Left forelimb (tissue), 1 donor: ENCODE measurements at regions not wholly inside any gene's neighbourhood (a gene's known extent, or its start where the extent isn't known, plus 50 kb on each side); places are given as distances from the start of the nearest gene placed in this dataset.

Source experiments
- DNase-seq: peaks from one replicate; pipeline ENCODE4 v3.0.0-alpha.2; 2018; ENCODE audit warnings: low spot score

DNA sequence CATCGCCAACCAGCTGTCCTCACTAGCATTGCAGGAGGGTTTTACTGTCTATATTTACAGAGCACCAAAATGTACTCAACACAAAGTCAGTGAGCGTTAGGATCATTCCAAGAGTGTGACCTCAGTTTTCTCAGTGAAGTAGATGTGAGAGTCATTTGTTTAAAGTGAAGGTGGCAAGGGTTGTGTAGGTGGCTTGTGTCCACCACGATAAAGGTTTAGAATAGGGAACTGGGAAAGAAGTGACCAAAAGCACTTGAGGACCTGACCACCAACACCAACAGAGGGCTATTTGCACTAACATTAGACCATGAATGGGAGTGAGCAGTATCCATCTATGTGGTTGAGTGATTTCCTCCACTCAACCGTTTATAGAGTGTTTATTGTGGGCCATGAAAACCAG lies 152.5 kb upstream of the POU2AF2 start:
- no peak for DNase-seq

DNA sequence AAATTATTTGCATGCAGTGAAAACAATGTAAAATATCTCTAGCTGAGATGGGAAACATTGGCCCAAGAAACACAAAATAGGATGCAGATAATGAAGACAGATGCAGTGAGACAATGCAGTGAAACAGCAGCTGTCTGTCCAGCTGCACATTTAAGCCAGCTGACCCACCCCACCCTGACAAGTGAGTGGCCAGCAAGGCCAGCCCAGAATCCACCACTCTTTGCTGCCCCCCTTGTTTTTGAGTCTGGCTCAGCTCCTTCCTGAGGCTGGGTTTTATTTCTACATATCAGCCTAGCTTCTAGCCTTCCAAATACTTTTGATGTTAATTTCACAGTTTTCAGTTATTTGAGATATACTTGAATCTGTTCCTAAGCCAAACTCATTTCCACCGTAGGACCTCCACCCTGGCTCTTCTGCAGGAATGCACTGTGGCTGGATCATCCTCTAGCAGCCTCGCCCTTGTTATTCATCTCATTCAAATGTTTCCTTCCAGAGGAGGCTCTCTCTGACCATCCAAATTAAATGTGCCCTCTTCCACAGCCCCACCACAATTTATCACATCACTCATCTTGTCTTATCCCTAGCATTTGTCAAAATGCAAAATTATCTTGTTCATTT lies 154.1 kb upstream of the POU2AF2 start:
- no peak for DNase-seq

DNA sequence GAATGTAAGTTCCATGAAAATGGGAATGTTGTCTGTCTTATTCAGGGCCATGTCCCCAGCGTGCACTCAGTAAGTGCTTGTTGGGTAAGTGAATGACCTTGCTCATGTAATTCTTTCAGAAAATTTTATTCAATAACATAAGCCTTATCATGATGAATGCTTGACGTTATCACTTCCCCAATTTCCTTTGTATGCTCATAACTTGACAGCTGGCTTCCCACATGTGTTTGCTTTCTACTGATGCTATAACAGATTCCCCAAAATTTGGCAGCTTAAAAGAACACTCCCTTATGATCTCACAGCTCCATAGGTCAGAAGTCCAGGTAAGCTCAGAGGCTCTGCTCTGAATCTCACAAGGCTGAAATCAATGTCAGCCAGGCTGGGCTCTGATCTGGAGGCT lies 155.8 kb upstream of the POU2AF2 start:
- no peak for DNase-seq

DNA sequence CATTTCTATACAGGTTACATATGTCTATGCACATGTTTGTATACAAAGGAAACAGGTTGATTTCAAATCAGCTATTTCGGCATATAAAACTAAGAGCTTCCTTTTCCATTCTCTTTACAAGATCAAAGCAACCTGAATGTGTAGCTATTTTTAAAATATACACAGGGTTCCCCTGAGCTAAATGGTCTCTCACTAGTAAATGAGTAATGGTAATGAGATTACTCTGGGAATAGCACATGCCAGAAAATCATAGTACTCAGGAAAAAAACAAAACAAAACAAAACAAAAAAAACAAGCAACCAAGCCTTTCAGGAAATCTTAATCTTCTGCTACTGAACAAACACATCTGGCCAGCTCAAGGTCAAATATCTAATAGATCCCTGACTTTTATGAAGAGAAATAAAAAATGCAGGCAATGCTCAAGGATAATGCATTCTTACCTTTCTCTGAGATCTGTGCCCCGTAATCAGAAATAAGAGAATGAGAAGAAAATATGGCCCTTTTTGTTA lies 156.6 kb upstream of the POU2AF2 start:
- DNase-seq, result no peak

DNA sequence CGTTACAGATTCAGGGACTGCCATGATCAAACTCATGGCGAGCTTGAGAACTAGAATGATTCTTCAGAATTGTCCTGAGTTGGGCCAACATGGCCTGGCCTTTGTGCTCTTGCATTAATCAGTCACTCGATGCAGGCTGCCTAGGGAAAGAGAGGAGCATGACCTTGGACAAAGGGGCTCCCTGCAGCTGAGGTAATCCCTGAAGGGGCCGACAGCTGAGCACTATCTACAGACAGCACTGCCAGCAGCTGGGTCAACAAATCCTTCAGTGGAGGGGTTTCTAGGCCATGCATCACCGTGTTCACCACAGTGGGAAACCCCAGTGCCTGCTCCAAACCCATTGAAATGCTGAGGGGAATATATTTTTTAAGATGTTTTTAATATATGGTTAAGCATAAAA lies 159.5 kb upstream of the POU2AF2 start:
- no peak for DNase-seq

DNA sequence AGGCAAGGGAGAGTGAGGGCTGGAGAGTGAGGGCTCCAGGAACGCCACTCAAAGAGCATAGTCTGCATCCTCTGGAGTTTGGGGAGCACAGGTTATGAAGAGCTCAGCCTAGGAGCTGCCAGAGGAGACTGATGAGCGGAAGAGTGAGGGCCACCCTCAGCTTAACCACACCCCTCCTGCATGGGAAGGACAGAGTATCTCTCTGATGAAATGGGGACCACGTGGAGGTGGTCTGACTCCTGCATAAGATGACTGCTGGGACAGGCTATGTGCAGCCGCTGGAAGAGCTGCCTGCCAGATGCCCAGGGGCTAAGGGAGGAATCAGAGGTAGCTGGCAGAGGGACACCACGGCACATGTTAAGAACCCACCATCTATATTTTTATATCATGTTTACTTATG lies 162.9 kb upstream of the POU2AF2 start:
- no peak for DNase-seq

DNA sequence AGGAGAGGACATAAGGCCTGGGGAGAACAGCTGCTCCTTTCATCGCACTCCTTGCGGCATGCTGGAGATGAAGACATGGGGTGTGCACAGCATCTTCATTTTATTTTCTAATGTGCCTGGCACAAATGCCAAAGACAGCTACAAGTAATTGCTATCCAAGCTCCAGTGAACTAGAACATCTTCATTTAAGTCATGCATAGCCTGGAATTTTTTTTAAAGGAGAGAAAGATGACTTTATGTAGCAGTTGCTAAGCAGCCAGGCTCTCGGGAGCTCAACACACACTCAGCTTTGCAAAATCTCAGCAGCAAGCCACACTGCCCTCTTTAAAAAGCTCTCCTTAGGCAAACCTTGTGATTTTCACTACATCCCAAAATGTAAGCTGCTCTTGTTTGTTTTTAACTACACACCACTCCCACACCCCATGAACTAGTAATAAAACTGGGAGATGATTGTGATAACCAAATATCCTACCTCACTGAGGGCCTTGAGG lies 164.5 kb upstream of the POU2AF2 start:
- DNase-seq, result no peak

DNA sequence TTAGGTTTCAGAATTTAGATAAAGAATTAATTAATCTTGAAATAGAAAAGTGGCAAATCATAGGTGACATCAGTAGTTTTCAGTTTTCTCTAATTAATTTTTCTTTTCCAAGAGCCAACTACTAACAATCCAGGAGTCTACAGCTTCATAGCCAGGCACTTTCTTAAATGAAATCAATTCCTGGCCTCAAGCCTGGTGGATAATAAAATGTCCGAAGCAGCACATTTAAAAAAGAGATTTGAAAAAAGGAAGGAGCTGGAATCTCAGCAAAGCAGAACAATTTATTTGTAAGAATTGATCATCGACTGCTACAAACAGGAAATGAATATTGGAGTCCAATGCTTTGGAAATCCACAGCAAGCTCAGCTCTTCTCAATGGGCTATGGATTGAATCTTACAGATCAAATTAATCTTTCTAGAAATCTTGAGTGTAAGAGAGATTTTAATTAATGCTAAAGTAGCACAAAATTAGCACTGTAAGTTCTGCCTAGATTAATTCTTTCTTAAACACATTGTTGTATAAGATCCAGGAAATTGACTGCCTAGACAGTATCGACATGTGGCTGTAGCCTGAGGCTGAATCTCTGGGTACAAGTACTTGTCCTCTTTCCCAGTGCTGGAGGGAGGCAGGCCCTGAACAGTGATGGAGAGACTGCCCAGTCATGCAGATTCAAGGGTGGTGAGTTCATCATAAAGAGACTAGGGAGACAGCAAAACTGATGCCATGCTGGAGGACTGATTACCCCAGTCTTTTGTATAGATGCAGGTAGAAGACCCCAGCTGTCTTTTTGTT lies 167.8 kb upstream of the POU2AF2 start:
- no peak for DNase-seq

DNA sequence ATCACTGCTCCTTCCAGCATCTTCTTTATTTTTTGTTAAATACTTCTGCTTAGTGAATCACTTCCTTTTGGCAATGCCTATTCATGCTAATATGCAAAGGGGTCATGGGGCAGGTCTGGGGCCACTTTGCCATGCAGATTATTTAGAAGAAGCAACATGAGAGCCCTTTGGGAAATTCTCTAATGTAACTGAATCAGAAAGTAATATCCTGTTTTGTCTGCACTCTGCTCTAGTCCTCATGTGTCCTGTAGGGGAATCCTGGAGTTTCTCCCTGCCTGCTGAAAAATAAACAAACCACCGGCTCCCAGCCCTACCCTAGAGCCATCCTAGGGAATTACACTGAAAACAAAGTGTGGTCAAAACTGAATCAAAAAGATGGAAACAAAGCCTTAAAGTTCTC lies 176.5 kb upstream of the POU2AF2 start:
- DNase-seq, result no peak

DNA sequence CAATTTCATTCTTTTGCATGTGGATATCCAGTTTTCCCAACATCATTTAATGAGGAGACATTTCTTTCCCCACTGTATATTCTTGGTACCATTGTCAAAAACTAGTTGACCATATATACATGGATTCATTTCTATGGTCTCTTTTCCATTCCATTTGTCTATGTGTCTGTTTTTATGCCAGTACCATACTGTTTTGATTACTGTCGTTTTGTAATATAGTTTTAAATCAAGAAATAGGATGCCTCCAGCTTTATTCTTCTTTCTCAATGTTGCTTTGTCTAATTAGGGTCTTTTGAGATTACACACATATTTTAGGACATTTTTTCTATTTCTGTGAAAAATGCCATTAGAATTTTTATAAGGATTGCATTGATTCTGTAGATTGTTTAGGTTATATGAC lies 177.5 kb upstream of the POU2AF2 start:
- DNase-seq, result no peak

DNA sequence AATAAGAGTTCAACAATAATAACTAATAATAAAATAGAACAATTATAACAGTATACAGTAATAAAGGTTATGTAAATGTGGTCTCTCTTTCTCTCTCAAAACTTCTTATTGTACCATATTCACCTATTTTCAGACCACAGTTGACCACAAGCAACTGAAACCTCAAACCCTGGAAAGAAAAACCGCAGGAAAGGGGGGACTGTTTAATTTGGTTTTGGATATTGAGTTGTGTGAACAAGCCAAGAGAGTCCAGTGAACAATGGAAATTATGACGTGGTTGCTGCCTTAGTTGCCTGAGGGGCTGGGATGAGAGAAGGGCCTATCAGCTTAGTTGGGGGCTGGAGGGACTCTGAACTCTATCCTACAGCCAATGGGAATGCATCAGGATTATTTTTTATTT lies 178.7 kb upstream of the POU2AF2 start:
- no peak for DNase-seq

DNA sequence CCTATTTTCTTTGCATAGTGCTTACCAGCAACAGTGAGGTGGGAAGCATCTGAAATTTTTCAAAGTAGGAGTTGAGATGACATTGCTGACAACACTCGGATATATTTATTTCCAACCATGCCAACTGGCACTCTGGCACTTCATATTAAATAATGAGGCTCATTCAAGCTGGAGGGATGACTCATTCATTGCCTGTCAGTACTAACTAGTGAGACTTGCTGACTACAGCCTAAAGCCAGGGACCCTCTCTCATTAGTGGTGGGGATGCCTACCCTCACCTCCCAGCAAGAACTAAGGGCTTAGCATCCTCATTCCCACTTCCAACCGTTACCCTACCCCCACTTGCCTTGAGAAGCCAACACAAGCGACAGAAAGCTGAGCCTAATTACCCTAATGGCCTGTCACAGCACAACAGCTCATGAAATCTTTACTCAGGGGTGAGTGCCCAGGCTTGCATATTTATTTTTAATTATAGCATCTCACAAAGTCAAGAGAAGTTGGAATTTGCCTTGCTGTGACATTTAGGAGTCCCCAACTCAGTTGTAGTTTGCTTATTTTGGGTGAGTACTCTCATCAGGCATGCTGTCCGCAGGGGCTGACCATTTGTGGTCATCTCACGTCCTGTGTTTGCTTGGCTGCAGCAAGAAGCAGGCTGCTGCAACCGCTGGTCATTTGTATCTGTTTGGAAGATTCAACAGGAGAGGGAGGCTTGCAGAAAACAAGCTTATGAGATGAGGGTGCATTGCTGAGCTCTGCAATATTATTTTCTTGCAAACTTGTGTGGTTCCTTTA lies 181.6 kb upstream of the POU2AF2 start:
- DNase-seq, result no peak

DNA sequence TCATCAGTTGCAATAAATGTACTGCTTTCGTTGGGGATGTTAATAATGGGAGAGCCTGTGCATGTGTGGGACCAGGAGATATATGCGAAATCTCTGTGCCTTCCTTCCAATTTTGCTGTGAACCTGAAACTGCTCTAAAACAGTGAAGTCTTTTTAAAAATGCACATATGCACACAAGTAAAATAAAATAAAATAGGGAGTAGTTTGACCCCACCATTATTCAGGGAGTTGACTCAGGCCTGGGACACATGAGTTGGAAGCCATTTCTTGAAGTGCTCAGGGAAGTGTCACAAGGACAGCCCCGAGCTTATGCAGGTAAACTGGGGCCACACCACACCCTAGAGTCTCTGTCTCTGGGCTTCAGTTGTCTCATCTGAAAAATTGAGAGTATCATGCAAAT lies 183.1 kb upstream of the POU2AF2 start:
- DNase-seq, result no peak

DNA sequence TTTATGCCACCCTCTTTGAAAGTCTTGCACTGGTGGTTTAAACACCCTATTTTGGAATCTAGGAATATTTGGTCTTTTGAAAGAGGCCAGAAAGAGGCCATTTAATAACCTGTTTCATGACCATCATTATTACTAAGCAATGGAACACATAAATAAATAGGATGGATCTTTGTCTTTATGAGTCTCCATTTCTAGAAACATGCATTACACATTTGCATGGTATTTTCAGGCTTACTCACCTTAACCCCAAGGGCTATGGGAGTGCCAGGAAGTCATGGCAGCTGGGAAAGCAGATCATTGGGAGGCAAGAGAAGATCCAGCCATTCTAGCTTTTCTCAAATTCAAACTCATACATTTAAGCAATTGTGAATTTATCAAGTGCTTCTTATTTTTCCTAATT lies 185.8 kb upstream of the POU2AF2 start:
- no peak for DNase-seq

DNA sequence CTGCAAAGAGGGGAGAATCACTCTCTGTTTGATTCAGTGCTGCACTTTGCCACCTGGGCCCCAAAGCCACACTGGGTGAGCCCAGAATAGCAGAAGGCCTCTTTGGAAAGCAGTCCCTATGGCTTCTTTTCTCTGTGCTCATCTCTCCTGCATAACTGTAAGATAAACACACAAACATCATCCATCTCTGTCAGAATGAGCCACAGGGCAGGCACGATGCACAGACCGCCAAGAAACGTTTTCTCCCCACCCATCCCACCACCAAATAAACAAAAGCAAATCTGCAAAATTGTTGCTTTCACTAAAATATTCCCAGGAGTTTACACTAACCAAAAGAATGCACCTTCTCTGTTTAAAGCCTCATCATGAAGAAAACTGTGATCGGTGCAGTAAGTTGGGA lies 196.4 kb upstream of the POU2AF2 start:
- DNase-seq, result no peak

DNA sequence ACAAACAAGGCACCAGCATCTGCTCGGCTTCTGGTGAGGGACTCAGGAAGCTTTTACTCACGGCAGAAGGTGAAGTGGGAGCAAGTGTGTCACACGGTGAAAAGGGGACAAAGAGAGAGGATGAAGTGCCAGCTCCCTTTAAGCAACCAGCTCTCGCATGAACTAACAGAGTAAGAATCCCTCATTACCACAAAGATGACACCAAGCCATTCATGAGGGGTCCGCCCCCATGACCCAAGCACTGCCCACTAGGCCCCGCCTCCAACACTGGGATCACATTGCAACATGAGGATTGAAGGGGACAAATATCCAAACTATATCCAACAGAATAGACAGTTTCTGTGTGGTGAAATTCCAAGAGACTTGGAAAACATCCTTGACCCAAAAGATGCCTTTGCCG lies 198.2 kb upstream of the POU2AF2 start:
- no peak for DNase-seq

DNA sequence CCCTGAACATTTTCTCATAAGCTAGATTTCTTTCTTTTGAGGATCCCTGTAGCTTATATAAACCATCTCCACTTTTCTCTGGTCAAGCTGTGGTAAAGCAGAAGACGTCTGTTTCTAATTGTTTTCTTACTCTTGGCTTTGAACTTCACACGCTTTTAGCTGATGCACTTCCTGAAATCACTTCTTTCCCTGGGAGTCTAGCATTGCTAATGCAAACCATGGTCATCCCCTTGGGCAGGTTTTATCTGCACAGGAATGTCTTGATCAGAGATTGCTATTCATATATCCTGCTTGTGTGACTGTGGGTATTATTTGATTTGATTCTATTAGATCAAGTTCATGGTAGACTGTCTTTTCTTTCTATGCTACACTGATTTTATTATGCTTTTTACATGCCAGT lies 199.2 kb upstream of the POU2AF2 start:
- no peak for DNase-seq

DNA sequence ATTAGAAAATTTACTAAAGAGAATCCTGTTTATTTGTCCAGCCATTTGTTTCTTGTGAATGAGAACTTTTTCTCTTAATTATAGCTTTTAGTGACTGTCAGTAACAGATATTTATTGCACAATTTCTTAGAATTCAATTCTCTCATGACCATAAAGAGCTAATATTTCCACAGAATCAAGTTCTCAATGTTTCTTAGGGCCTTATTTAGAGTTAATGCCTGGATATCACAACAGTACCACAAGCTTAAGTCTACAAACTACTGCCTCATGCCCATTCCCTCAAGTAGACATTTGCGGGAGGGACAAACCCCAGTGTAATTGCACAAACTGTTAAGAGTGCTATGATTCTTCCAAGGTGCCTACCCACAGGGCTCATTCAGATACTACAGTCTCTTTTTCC lies 199.7 kb upstream of the POU2AF2 start:
- no peak for DNase-seq

DNA sequence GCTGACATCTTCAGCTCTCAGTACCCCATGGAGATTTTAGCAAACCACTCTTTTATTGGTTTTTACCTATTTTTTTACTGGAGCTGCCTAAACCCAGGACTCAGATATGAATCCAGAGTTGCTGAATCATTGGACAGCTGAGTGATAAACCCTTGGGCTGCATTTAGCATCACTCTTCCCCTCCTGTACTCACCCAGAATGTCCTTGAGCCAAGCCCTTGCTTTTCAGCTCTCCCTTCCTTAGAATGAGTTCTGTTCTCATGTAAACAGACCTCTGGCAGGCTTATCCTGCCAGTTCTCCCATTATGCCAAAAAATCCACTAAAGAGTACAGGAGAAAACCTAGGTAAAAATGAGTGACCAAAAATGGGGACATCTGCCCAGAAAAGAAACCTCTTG lies 200.1 kb upstream of the POU2AF2 start:
- no peak for DNase-seq

DNA sequence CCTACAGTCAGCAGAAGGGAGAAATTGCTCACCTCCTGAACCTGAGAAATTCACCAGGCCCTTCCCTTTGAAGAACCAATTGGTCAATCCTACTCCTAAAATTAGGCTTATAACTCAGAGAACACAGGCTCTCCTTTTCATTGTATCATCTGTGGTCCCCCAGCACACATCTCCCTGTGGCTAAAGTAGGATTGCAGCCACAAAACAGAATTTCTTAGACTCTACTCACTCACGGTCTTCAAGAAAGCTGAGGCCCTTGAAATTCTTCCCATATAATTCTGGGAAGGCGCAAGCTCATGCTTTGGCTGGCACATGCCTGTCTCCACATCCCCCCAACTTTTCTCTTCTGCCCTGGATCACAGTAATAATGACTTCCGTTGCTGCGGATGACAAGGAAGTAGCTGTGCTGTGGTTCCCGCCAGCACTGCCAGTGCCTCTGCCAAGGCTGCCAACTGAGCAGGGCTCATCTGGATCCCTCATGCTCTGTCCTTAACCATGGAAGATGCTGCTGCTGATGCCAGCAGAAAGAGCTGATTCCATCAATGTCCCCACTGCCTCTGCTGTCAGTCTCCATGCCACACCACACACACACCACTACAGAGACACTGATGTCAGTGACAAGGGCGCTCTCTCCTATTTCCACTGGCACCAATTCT lies 200.6 kb upstream of the POU2AF2 start:
- no peak for DNase-seq

DNA sequence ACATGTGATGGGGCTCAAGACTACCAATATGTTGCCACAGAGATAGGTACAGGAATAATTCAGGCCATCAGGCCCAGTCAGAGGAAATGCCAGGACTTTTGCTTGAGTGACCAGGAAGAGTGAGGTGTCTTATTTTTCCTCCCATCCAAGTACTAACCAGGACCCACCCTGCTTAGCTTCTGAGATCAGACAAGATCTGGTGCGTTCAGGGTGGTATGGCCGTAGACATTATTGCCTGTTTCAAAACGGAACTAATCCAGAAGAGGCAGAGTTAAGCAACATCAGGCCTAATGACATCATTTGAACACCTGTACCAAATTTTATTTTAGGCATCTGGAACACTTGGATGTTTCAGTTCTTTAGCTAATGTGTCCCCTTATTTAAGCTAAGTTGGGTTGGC lies 205.5 kb upstream of the POU2AF2 start:
- DNase-seq, result no peak

DNA sequence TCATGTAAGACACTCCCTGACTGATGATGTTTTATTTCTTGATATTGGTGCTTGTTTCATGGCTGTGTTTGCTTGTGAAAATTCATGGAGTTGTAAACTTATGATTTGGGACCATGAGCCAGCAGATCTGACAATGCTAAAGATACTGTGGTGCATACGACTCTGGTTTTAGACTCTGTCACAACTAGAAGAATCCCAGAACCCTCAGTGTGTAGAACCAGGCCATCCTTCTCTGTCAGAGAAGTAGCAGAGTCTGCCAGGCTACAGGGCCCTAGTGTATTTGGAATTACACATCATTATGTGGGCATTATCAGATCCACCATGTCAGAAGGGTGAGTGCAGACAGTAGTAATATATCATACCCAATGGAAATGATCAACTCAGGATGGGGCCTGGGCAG lies 209.8 kb upstream of the POU2AF2 start:
- DNase-seq, result no peak
